Right lobe of liver (tissue), 4 donors: ENCODE measurements at regions not wholly inside any gene's neighbourhood (a gene's known extent, or its start where the extent isn't known, plus 50 kb on each side); places are given as distances from the start of the nearest gene placed in this dataset.

Source experiments
- CTCF ChIP-seq, 4 donors: fragments of 200-600 bp in 3 of 4; fragments of 450-650 bp in 1 of 4; IDR thresholded peaks; one replicate each; pipeline versions ENCODE4 v1.5.1 to v1.8.0; 2016 to 2022; ENCODE audit warnings: antibody characterized with exemption in 4 of 4, mild to moderate bottlenecking in 2 of 4
- POLR2A ChIP-seq: fragments of 450-650 bp; IDR thresholded peaks from one replicate; pipeline ENCODE4 v1.6.1; 2017; ENCODE audit warnings: antibody characterized with exemption, mild to moderate bottlenecking
- donor health status: DM: no; HTN: no; CAD: no.
- donor health status: DM: no; HTN: no; CAD: no.
- donor health status: DM: no; HTN: yes; CAD: no.

GRCh38 chr10:31686599-31686998, 242.0 kb downstream of the ARHGAP12 start:
- TF ChIP-seq CTCF (IDR thresholded peaks at IDR 0.05) (no peak), POLR2A (no peak)
